CD8-positive, alpha-beta memory T cell (primary cell): ENCODE measurements at regions not wholly inside any gene's neighbourhood (a gene's known extent, or its start where the extent isn't known, plus 50 kb on each side); places are given as distances from the start of the nearest gene placed in this dataset.

Experiments
- CTCF ChIA-PET: fragments of 350-600 bp; sonication (Branson Sonifier 250); formaldehyde crosslinking; loops from one replicate; lab custom pipeline; 2021; ENCODE audit warnings: antibody characterized with exemption; lab: Charles Lee
- POLR2A ChIA-PET: fragments of 350-600 bp; sonication (Branson Sonifier 250); formaldehyde crosslinking; loops from one replicate; lab custom pipeline; 2021; ENCODE audit warnings: antibody characterized with exemption; lab: Charles Lee
- DNase-seq, 5 donors: peaks; one replicate each; pipeline versions ENCODE4 v3.0.0 to v3.0.0-alpha.2; 2020 to 2022; ENCODE audit warnings: mixed read lengths in 1 of 5
- H3K27ac ChIP-seq: one replicate; pipeline ENCODE4 v1.7.0; 2013; ENCODE audit warnings: low read depth, mild to moderate bottlenecking, low read length, moderate library complexity
- H3K27me3 ChIP-seq: 2 replicates; pipeline ENCODE4 v1.7.0; 2013; ENCODE audit warnings: low read length, mild to moderate bottlenecking; ENCODE audit not compliant: insufficient read depth, poor library complexity, severe bottlenecking
- H3K36me3 ChIP-seq: 2 replicates; pipeline ENCODE4 v1.7.0; 2013; ENCODE audit warnings: mild to moderate bottlenecking, low read length, moderate library complexity; ENCODE audit not compliant: insufficient read depth
- H3K4me1 ChIP-seq: 2 replicates; pipeline ENCODE4 v1.7.0; 2013; ENCODE audit warnings: mild to moderate bottlenecking, low read length, moderate library complexity; ENCODE audit not compliant: insufficient read depth
- H3K4me3 ChIP-seq: 2 replicates; pipeline ENCODE4 v1.7.0; 2013; ENCODE audit warnings: mild to moderate bottlenecking, low read length
- H3K9me3 ChIP-seq: 2 replicates; pipeline ENCODE4 v1.7.0; 2013; ENCODE audit warnings: mild to moderate bottlenecking, low read length
- H3K27ac Mint-ChIP-seq, 8 donors: one replicate each; pipeline ENCODE4 v1.8.0; 2020 to 2021; ENCODE audit warnings: mixed read lengths in 8 of 8, mild to moderate bottlenecking in 6 of 8, inconsistent platforms in 3 of 8, moderate library complexity in 3 of 8
- H3K27me3 Mint-ChIP-seq, 2 donors: one replicate each; pipeline ENCODE4 v1.8.0; 2020 to 2021; ENCODE audit warnings: mixed read lengths in 2 of 2, mild to moderate bottlenecking in 1 of 2, moderate library complexity in 1 of 2
- H3K36me3 Mint-ChIP-seq, 3 donors: one replicate each; pipeline ENCODE4 v1.8.0; 2020 to 2021; ENCODE audit warnings: mixed read lengths in 3 of 3, inconsistent platforms in 1 of 3, mild to moderate bottlenecking in 1 of 3
- H3K4me1 Mint-ChIP-seq, 3 donors: one replicate each; pipeline ENCODE4 v1.8.0; 2020 to 2021; ENCODE audit warnings: mixed read lengths in 3 of 3, inconsistent platforms in 1 of 3, mild to moderate bottlenecking in 1 of 3
- H3K4me3 Mint-ChIP-seq, 7 donors: one replicate each; pipeline ENCODE4 v1.8.0; 2020 to 2021; ENCODE audit warnings: mixed read lengths in 7 of 7, mild to moderate bottlenecking in 6 of 7, moderate library complexity in 4 of 7, inconsistent platforms in 2 of 7
- H3K9me3 Mint-ChIP-seq, 5 donors: one replicate each; pipeline ENCODE4 v1.8.0; 2020 to 2022; ENCODE audit warnings: mixed read lengths in 5 of 5, mild to moderate bottlenecking in 3 of 5, moderate library complexity in 2 of 5, inconsistent platforms in 1 of 5

DNA sequence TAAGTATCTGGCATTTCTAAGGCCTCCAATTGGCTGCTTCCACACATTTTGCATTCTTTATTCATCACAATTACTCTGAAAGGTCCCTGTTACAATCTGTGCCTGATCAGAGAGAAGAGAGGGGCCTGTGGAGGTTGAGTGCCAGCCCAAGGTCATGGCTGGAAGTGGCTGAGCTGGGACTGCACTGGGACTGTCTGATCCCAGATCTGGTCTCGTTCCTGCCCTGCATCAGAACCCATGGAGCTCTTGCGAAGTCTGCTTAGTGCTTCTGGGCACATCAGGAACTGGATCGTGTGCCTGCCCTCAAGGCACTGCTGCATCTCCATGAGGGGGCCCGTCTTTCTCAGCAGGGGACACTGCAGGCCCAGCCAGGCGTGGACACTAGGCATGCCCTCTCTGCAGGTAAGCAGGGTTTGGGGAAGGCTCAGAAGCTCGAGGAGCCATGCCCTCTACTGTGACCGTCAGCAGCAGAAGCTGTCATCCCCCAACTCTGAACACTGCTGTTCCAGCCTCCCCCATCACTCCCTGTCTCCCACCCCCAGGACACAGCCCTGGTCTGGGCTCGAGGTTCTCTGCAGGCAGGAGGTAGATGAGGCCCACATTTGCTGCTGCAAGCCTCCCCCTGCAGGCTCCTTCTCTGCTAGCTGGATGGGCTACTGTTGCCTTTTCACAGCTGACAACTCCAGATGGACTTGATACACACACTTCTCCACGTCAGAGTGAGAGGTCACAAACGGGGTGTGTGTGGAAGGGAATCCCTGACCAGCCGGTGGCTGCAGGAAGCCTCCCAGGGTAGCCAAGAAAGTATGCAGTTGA, 96.5 kb upstream of the PRR23E start:
- H3K9me3 Mint-ChIP-seq = peaks cover 0 to 2% (median 0%) of the 10 kb centered on the region in 5 donors
- ChIA-PET CTCF (no interaction called here), POLR2A (no interaction called here)
- no peak overlapping the region for H3K27ac Mint-ChIP-seq
- Histone ChIP-seq H3K9me3 (no peaks in the 10 kb centered on the region), H3K27me3 (no peaks in the 10 kb centered on the region), H3K36me3 (no peaks in the 10 kb centered on the region), H3K27ac (no peak overlapping the region), H3K4me3 (no peak overlapping the region), H3K4me1 (no peaks in the 10 kb centered on the region)
- no peaks in the 10 kb centered on the region for H3K4me1 Mint-ChIP-seq
- H3K4me3 Mint-ChIP-seq = no peak overlapping the region
- no peaks in the 10 kb centered on the region for H3K36me3 Mint-ChIP-seq
- peaks cover 2 to 5% of the 10 kb centered on the region in 2 donors for H3K27me3 Mint-ChIP-seq
- DNase-seq = peak in 1 of 5 donors; percentile 27

DNA sequence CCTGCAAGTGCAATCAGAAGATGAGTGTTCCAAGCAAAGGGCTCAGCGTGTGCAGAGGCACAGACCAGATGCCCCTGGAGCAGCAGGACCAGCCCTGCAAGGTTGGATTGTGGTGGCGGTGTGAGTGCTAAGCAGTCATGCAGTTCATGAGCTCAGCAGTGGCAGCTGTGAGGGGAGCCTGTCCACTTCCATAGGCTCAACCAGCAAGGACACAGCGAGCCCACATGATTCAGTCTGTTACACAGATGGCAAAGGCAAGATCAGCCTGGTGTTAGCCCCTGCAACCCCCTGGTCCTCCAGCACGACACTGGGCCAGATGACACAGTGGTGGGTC, 95.9 kb upstream of the PRR23E start:
- H3K27ac ChIP-seq = no peak overlapping the region
- no peaks in the 10 kb centered on the region for H3K36me3 ChIP-seq
- Mint-ChIP-seq H3K36me3 (no peaks in the 10 kb centered on the region), H3K4me3 (no peak overlapping the region), H3K4me1 (no peaks in the 10 kb centered on the region), H3K9me3 (peaks cover 0 to 2% (median 0%) of the 10 kb centered on the region in 5 donors), H3K27ac (no peak overlapping the region), H3K27me3 (peaks cover 0 to 1% of the 10 kb centered on the region in 2 donors)
- peak in 1 of 5 donors; percentile 28 for DNase-seq
- no peaks in the 10 kb centered on the region for H3K4me1 ChIP-seq
- no peak overlapping the region for H3K4me3 ChIP-seq
- CTCF ChIA-PET = no interaction called here
- POLR2A ChIA-PET = no interaction called here
- H3K9me3 ChIP-seq = no peaks in the 10 kb centered on the region
- no peaks in the 10 kb centered on the region for H3K27me3 ChIP-seq

DNA sequence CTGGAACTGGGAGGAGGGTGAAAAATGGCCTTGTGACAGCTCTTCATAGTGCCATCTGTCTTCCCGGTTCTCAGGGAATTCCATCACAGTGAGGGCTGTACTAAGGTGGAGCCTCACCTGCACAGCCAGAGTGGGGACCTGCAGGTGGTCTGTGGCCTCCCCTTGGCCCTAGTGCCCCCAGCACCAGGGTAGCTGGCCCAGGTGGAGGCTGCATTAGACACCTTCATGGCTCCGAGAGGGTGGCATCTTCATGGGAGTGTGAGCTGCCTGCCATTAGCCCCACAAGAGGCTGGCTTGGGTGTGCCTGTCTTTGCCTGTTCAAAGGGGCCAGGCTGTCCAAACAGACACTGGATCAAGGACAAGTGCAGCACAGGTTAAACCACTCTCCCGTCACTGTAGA, 95.5 kb upstream of the PRR23E start:
- no peaks in the 10 kb centered on the region for H3K4me1 ChIP-seq
- no peak overlapping the region for H3K4me3 ChIP-seq
- Mint-ChIP-seq H3K4me3 (peak overlapping the region in 1 of 7 donors; percentile 76), H3K27ac (no peak overlapping the region), H3K4me1 (no peaks in the 10 kb centered on the region), H3K36me3 (no peaks in the 10 kb centered on the region), H3K9me3 (peaks cover 0 to 2% (median 0%) of the 10 kb centered on the region in 5 donors), H3K27me3 (peaks cover 0 to 1% of the 10 kb centered on the region in 2 donors)
- DNase-seq = peak in 1 of 5 donors; percentile 9
- no peaks in the 10 kb centered on the region for H3K27me3 ChIP-seq
- no peaks in the 10 kb centered on the region for H3K36me3 ChIP-seq
- POLR2A ChIA-PET = no interaction called here
- no peak overlapping the region for H3K27ac ChIP-seq
- H3K9me3 ChIP-seq = no peaks in the 10 kb centered on the region
- CTCF ChIA-PET = no interaction called here

DNA sequence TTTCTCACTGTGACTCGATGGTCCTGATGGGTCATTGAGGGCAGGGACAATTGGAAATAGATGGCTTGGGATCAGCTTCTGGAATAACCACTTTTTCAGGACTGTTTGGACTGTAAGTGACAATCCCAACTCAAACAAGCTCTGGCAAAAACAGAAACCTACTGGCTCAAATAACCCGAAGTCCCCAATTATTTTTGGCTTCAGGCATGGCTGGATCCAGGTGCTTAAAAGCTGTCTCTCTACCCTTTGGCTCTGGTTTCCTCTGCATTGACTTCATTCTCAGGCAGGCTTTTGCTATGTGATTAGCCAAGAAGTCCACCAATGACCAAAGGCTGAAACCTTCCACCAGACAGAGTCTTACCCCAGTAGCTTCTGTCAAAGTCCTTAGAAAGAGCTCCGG, 92.9 kb upstream of the PRR23E start:
- Histone ChIP-seq H3K27me3 (no peaks in the 10 kb centered on the region), H3K9me3 (no peaks in the 10 kb centered on the region), H3K36me3 (no peaks in the 10 kb centered on the region), H3K27ac (no peak overlapping the region), H3K4me1 (no peaks in the 10 kb centered on the region), H3K4me3 (no peak overlapping the region)
- ChIA-PET POLR2A (no interaction called here), CTCF (no interaction called here)
- Mint-ChIP-seq H3K27ac (no peak overlapping the region), H3K4me1 (no peaks in the 10 kb centered on the region), H3K4me3 (no peak overlapping the region), H3K27me3 (peaks cover 0 to 3% of the 10 kb centered on the region in 2 donors), H3K9me3 (peaks cover 0 to 2% (median 0%) of the 10 kb centered on the region in 5 donors), H3K36me3 (no peaks in the 10 kb centered on the region)
- DNase-seq = no peak

DNA sequence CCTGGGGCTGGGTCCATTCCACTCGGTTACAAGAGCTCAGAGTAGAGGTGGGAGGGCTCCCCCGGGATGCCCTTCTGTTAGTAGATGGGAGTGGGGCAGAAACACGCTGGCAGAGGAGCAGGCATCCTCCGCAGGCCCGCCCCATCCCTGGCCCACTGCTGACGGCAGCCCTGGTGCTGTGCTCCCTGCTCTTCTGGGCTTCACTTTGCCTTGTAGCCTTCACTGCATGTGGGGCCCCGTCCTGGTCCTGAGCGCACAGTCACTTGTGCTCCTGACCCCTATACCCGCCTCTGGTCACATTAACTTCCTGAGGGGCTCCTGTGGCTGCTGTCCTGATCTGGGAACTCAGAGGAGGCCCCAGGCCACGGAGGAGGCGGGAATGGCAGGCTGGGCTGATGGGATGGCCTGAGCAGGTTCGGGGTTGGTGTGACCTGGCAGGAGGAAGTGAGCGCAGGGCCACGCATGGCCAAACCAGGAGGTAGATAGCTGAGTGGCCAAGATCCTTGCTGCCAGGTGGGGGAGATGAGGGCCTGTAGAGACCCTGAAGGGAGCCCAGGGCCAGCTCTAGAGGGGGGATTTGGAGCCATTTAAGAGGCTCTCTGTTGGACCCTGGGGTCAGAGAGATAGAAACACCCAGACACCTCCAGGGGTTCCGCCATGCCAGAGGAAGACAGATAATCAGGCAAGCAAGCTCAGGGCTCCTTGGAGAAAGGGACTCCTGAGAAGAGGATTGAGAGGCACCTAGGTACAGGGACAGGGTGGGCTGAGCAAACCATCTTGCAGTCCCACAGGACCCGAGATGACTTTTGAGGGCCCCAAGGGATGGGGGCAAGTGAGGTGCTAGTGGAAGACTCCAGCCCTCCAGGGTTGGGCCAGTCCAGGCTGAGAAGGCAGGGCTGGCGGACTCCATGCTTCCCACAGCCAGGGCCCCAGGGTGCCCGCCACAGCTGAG, 92.2 kb upstream of the PRR23E start:
- Mint-ChIP-seq H3K4me3 (no peak overlapping the region), H3K36me3 (no peaks in the 10 kb centered on the region), H3K27me3 (peaks cover 0 to 5% of the 10 kb centered on the region in 2 donors), H3K9me3 (peaks cover 0 to 2% (median 0%) of the 10 kb centered on the region in 5 donors), H3K27ac (no peak overlapping the region), H3K4me1 (no peaks in the 10 kb centered on the region)
- Histone ChIP-seq H3K27ac (no peak overlapping the region), H3K4me3 (no peak overlapping the region), H3K36me3 (no peaks in the 10 kb centered on the region), H3K27me3 (no peaks in the 10 kb centered on the region), H3K4me1 (no peaks in the 10 kb centered on the region), H3K9me3 (no peaks in the 10 kb centered on the region)
- peak in 1 of 5 donors; percentile 36 for DNase-seq
- ChIA-PET CTCF (no interaction called here), POLR2A (no interaction called here)

DNA sequence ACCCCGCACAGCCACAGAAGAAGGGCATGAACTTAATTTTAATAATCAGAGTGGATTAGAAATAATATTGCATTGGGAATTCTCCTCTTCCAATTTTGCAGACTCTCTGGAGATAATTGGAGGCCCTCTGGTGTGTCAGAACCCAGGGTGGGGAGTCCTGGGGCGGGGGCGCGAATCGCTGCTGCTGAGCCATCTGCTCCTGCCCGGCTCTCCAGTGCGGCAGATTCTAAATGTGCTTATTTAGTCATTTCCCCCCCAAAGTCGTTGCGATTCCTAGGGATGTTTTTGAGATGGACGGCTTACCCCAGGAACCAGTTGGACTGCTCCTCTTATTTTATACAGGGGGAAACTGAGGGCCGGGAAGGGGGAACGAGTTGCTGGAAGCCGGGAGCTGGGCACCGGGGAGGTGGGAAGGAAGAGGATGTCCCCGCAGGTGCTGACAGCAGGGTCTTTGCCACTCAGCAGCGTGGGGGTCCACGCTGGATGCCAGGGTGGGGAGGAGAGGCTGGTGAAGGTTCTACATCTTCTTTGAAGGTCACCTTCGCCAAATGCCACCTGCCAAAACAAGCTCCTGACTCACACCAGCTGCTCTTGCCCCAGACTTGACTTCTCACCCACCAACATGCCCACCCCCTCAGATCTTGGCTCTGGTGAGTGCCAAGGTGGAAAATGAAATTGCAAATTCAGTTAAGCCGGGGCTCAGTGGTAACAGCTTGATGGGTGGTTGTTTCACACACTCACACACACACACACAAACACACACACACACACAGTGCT, 91.3 kb upstream of the PRR23E start:
- H3K4me3 ChIP-seq = no peak overlapping the region
- no peak overlapping the region for H3K27ac ChIP-seq
- Mint-ChIP-seq H3K9me3 (no peaks in the 10 kb centered on the region), H3K4me3 (no peak overlapping the region), H3K27me3 (peaks cover 0 to 4% of the 10 kb centered on the region in 2 donors), H3K36me3 (no peaks in the 10 kb centered on the region), H3K27ac (no peak overlapping the region), H3K4me1 (no peaks in the 10 kb centered on the region)
- POLR2A ChIA-PET = no interaction called here
- no peaks in the 10 kb centered on the region for H3K36me3 ChIP-seq
- H3K9me3 ChIP-seq = no peaks in the 10 kb centered on the region
- CTCF ChIA-PET = no interaction called here
- no peaks in the 10 kb centered on the region for H3K27me3 ChIP-seq
- no peaks in the 10 kb centered on the region for H3K4me1 ChIP-seq
- peak in 1 of 5 donors; percentile 21 for DNase-seq

DNA sequence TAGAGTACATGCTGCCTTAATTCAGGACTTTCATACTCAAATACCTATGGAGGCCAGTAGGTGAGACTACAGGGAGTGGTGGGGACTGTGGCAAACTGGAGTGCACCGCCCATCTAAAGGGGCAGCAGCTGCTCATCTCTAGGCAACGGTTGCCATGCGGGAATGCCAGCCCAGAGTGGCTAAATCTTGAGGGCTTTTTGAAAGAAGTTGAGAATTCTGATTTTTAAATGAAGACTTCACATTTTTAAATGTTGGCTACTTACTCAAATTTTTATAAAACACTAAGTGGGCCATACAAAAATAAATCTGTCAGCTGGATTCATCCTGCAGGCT, 90.8 kb upstream of the PRR23E start:
- H3K4me3 ChIP-seq = no peak overlapping the region
- H3K4me3 Mint-ChIP-seq = no peak overlapping the region
- H3K27me3 Mint-ChIP-seq = peaks cover 0 to 4% of the 10 kb centered on the region in 2 donors

More for the DNA sequence above, 90.8 kb upstream of the PRR23E start:
- ChIA-PET POLR2A (no interaction called here), CTCF (no interaction called here)
- H3K27ac ChIP-seq = no peak overlapping the region
- H3K27me3 ChIP-seq = no peaks in the 10 kb centered on the region
- Mint-ChIP-seq H3K36me3 (no peaks in the 10 kb centered on the region), H3K27ac (no peak overlapping the region), H3K9me3 (no peaks in the 10 kb centered on the region), H3K4me1 (no peaks in the 10 kb centered on the region)
- no peaks in the 10 kb centered on the region for H3K36me3 ChIP-seq
- DNase-seq = no peak
- no peaks in the 10 kb centered on the region for H3K4me1 ChIP-seq
- H3K9me3 ChIP-seq = no peaks in the 10 kb centered on the region
